ENCODE measurements at regions not wholly inside any gene's neighbourhood (a gene's known extent, or its start where the extent isn't known, plus 50 kb on each side); places are given as distances from the start of the nearest gene placed in this dataset.

- no peak for DNase-seq (ENCODE audit: low read depth in 1 of 2, low spot score in 1 of 2)
Observed at GRCh38 chr4:141395919-141396318, 175.2 kb downstream of the ZNF330 start.

- no peak for DNase-seq (ENCODE audit: low read depth in 1 of 2, low spot score in 1 of 2)
Observed at GRCh38 chr4:141402712-141403111, 182.0 kb downstream of the ZNF330 start.

GRCh38 chr4:141403782-141404181 is 183.1 kb downstream of the ZNF330 start:
- no peak for DNase-seq (ENCODE audit: low read depth in 1 of 2, low spot score in 1 of 2)

GRCh38 chr4:141406237-141406636 is 185.5 kb downstream of the ZNF330 start:
- DNase-seq (ENCODE audit: low read depth in 1 of 2, low spot score in 1 of 2): no peak

DNA sequence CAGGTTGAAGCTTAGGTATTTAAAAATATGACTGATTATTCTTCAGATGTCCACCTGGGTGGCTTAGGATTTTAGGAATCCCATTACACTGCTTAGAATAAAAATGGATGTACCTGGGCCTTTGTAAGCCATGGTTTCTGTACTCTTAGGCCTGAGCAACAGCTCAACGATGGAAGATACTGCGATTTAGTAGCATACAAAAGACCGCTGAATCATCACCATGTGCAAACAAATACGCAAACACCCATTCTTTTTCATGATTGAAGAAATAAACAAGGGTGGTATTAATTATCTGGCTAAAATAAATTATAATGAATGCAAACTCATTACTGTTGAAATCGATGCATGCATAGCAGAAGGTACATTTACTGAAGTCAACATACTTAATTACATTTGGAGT is 188.9 kb downstream of the ZNF330 start:
- no peak for DNase-seq (ENCODE audit: low read depth in 1 of 2, low spot score in 1 of 2)

GRCh38 chr4:141410839-141411238 is 190.1 kb downstream of the ZNF330 start:
- no peak for DNase-seq (ENCODE audit: low read depth in 1 of 2, low spot score in 1 of 2)

DNA sequence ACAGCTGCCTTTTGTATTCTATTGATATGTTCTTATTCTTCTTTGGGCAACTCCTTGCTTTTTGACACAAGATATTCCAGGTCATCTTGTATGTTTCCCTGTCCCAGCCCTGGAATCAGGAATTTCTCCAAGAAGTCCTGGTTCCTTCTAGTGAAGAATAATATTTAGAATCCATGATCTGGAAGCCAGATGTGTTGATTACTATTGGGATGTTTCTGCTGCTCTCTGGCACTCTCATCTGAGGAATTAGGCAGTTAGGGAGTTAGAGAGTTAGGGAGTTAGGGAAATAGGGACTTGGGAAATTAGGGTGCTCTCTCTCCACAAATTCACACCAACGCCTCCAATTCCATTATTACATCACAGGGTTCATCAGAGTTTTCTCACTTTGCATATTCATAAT is 191.2 kb downstream of the ZNF330 start:
- DNase-seq (ENCODE audit: low read depth in 1 of 2, low spot score in 1 of 2): no peak

GRCh38 chr4:141413366-141413765 is 192.7 kb downstream of the ZNF330 start:
- DNase-seq (ENCODE audit: low read depth in 1 of 2, low spot score in 1 of 2): no peak

DNA sequence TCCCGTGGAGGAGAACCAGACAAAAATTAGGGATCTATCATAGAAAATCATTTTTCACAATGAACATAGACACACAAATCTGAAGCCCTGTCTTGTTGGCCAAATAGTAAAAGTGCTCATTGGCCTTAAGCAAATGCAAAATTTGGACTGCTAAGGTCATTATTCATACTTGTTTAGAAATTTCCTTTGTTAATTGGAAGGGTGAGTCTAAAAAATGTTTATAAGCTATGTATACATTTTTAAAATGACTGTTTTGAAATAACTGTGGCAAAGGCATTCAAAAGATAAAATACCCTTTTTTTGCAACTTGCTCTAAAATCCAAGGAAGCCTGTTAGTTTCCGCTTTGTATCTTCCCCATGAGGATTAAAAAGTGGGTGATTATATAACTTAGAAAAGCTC is 195.0 kb downstream of the ZNF330 start:
- no peak for DNase-seq (ENCODE audit: low read depth in 1 of 2, low spot score in 1 of 2)

DNA sequence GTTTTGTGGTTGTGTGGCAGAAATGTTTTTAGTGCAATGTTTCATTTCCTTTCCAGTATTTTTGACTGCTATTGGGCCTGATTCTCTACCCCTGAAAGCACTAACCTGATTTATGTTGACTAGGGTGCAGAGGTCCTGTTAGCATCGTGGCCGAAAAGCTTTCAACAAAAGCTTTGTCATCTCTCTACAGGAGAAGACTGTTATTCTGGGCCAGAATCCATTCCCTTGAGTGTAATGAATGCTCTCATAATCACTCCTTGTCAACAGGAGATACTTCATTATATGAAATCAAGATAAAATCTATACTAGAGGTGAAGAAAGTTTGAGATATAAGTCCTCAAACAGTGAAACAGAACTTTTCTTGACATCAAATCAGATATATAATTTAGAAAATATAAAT is 195.5 kb downstream of the ZNF330 start:
- DNase-seq (ENCODE audit: low read depth in 1 of 2, low spot score in 1 of 2): no peak

DNA sequence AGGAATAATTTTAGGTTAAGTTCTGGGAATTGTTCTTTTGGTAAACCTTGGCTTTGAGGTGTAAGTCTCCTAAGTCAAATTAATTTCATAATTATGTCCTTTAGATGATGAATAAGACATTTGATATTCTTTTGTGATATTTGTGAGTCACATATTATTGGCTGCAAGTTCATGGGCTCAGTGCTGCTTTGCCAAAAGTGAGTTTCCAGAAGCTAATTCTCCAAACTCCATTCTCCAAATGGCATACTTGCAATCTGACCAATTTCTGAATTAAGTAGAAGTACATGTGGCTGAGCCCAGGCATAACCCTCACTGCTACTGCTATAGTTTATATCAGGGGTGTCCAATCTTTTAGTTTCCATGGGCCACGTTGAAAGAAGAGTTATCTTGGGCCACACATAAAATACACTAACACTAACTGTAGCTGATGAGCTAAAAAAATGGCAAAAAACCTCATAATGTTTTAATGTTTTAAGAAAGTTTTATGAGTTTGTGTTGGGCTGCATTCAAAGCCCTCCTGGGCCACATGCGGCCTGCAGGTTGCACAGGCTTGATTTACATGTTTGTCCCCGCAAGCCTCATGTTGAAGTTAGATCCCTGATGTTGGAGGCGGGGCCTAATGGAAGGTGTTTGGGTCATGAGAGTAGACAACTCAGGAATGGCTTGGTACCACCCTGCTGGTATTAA is 196.1 kb downstream of the ZNF330 start:
- no peak for DNase-seq (ENCODE audit: low read depth in 1 of 2, low spot score in 1 of 2)

- no peak for DNase-seq (ENCODE audit: low read depth in 1 of 2, low spot score in 1 of 2)
Observed at GRCh38 chr4:141417387-141417786, 196.7 kb downstream of the ZNF330 start.

- no peak for DNase-seq (ENCODE audit: low read depth in 1 of 2, low spot score in 1 of 2)
Observed at GRCh38 chr4:141425124-141425523, 204.4 kb downstream of the ZNF330 start.

- DNase-seq (ENCODE audit: low read depth in 1 of 2, low spot score in 1 of 2): no peak
Observed at GRCh38 chr4:141427726-141428296, 207.1 kb downstream of the ZNF330 start.

DNA sequence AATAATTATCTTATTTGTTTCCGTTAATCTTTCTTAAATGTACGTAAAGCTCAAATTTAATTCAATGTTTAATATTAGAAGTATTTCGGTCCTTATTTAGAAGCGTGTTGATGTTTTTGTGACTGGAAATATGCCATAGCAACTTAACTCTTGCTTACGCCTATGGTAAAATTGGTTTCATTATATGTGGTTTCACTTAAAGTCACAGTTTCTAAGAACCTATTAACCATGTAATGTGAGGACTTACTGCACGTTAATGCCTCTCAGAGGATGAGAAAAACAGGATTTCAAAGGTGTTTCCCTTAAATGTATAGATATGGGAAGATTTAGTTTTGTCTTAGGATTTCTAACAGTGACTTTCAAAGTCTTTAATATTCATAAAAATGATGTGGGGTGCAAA is 206.4 kb upstream of the IL15 start:
- no peak for DNase-seq (ENCODE audit: low read depth in 1 of 2, low spot score in 1 of 2)

DNA sequence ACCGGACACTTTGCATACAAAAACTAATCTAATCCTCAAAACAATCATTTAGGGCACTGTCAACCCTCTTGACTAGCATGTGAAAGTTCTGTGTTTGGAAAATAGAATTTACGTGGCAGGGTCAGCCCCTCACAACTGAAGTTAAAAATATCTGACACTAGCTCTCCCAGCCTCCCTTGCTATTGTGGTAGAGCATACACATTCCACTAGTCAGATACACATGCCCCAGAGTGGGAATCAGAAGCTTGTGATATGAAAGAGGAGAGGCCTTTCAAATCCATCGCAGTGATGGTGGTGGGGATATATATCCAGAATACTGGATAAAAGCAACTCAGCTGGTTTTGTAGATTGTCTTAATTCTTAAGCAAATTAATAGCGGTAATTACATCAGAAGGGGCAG is 205.7 kb upstream of the IL15 start:
- no peak for DNase-seq (ENCODE audit: low read depth in 1 of 2, low spot score in 1 of 2)

- no peak for DNase-seq (ENCODE audit: low read depth in 1 of 2, low spot score in 1 of 2)
Observed at GRCh38 chr4:141432000-141432712, 204.2 kb upstream of the IL15 start.

GRCh38 chr4:141435446-141436225 is 200.7 kb upstream of the IL15 start:
- DNase-seq (ENCODE audit: low read depth in 1 of 2, low spot score in 1 of 2): no peak

GRCh38 chr4:141439223-141439622 is 197.2 kb upstream of the IL15 start:
- no peak for DNase-seq (ENCODE audit: low read depth in 1 of 2, low spot score in 1 of 2)

DNA sequence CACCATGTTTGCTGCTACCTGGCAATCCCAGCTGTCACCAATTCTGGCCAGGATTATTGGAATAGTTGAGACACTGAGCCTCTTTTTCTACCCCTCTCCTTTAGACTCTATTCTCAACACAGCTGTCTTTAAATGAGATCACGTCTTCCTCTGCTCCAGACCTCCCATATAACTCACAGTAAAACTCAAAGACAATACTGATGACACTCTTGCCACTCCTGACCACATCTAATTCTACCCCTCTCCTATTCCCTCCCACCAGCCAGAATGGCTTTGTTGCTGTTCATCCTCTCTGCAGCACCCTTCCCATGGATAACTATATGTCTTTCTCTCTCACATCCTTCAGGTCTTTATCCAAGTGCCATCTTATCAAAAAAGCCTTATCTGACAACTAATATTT is 188.6 kb upstream of the IL15 start:
- no peak for DNase-seq (ENCODE audit: low read depth in 1 of 2, low spot score in 1 of 2)

DNA sequence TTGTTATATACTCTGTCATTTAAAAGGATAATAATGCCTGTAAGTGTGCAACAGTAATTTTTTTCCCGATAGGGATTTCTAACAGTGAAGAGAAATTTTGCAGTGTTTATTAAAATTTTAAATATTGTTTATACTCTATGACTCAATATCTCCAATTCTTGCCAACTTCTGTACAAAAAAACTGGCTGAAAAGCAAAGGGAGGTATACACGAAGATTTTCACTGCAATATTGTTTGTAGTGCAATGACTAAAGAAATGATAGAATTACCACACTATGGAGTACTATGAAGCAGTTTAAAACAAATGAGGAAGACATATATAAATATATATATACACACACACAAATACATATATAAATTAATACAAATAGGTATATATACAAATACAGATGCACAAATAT is 187.9 kb upstream of the IL15 start:
- DNase-seq (ENCODE audit: low read depth in 1 of 2, low spot score in 1 of 2): no peak

DNA sequence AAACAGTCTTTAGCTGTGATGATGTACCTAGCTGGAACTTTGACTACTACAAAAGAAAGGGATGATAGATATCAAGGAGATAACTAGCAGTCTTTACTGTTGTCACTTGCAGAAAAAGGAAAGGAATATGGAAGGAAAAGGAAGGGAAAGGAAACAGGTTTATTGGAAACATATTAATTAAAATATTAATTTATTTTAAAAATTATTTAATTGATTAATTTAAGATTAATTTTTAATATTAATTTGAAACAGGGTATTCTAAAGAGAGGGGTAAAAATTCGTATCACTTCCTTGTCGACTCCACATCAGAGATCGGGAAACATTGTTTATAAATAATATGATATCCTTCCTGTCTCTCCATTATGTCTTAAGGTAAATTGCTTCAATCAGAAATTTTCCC is 186.5 kb upstream of the IL15 start:
- no peak for DNase-seq (ENCODE audit: low read depth in 1 of 2, low spot score in 1 of 2)

Measured in stimulated activated CD4-positive, alpha-beta T cell treated with anti-CD3 and anti-CD28 coated beads, Interleukin-15, amount 100 ng/mL, for 1 hour (primary cell).